Ishikawa (cell line): ENCODE measurements at regions not wholly inside any gene's neighbourhood (a gene's known extent, or its start where the extent isn't known, plus 50 kb on each side); places are given as distances from the start of the nearest gene placed in this dataset.

Experiments used
- CEBPB ChIP-seq: IDR thresholded peaks from 2 replicates; pipeline ENCODE4 v1.6.1; 2012
- TAF1 ChIP-seq: IDR thresholded peaks from 2 replicates; pipeline ENCODE4 v1.6.1; 2012; ENCODE audit warnings: low read depth, mild to moderate bottlenecking
- TCF12 ChIP-seq: IDR thresholded peaks from 2 replicates; pipeline ENCODE4 v1.6.1; 2012; ENCODE audit warnings: low read depth
- TEAD4 ChIP-seq: IDR thresholded peaks from 2 replicates; pipeline ENCODE4 v1.6.1; 2012
- YY1 ChIP-seq: IDR thresholded peaks from 2 replicates; pipeline ENCODE4 v1.6.1; 2012; ENCODE audit warnings: low read depth
- ZBTB7A ChIP-seq: IDR thresholded peaks from 2 replicates; pipeline ENCODE4 v1.6.1; 2012; ENCODE audit warnings: low read depth
- TF ChIP-seq, protein P1 (sequence below): IDR thresholded peaks from 2 replicates; pipeline ENCODE4 v1.6.1; 2012
- TF ChIP-seq, protein P2 (sequence below): IDR thresholded peaks from 2 replicates; pipeline ENCODE4 v1.6.1; 2012; ENCODE audit warnings: low read depth, mild to moderate bottlenecking

DNA sequence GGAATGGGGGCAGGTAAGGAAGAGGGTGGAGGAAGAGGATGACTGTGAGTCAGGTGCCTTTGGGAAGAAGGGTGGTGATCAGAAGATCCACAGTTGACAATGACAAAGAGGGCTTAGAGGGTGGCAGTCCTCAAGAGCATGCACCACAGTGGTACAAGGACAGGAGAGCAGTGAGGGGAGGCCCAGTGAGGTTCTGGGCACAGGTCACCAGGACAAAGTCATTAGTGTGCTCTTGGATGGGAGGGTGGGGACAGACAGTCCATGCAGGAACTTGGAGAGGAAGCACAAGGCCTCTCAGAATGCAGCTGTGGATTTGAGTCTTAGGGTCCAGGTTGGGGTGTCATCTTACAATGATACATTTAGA, 75.1 kb downstream of the RHOU start:
- TF ChIP-seq TAF1 (no peak), ZBTB7A (no peak), YY1 (no peak), CEBPB (no peak), TCF12 (no peak), TEAD4 (no peak)
- TF ChIP-seq, protein P1, sequence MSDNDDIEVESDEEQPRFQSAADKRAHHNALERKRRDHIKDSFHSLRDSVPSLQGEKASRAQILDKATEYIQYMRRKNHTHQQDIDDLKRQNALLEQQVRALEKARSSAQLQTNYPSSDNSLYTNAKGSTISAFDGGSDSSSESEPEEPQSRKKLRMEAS = no peak; the same call in 1 of the 2 replicates
- TF ChIP-seq, protein P2, sequence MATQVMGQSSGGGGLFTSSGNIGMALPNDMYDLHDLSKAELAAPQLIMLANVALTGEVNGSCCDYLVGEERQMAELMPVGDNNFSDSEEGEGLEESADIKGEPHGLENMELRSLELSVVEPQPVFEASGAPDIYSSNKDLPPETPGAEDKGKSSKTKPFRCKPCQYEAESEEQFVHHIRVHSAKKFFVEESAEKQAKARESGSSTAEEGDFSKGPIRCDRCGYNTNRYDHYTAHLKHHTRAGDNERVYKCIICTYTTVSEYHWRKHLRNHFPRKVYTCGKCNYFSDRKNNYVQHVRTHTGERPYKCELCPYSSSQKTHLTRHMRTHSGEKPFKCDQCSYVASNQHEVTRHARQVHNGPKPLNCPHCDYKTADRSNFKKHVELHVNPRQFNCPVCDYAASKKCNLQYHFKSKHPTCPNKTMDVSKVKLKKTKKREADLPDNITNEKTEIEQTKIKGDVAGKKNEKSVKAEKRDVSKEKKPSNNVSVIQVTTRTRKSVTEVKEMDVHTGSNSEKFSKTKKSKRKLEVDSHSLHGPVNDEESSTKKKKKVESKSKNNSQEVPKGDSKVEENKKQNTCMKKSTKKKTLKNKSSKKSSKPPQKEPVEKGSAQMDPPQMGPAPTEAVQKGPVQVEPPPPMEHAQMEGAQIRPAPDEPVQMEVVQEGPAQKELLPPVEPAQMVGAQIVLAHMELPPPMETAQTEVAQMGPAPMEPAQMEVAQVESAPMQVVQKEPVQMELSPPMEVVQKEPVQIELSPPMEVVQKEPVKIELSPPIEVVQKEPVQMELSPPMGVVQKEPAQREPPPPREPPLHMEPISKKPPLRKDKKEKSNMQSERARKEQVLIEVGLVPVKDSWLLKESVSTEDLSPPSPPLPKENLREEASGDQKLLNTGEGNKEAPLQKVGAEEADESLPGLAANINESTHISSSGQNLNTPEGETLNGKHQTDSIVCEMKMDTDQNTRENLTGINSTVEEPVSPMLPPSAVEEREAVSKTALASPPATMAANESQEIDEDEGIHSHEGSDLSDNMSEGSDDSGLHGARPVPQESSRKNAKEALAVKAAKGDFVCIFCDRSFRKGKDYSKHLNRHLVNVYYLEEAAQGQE = no peak
